GM13977 (cell line): ENCODE measurements at regions not wholly inside any gene's neighbourhood (a gene's known extent, or its start where the extent isn't known, plus 50 kb on each side); places are given as distances from the start of the nearest gene placed in this dataset.
"Not testable (repeated sequence)": the region's sequence is repeated elsewhere in the genome, so short reads cannot be mapped to it uniquely, and the experiment has no call there.

Source experiments
- DNase-seq: peaks from one replicate; pipeline ENCODE4 v3.0.0; 2012; ENCODE audit warnings: low spot score
- CTCF ChIP-seq: IDR thresholded peaks from 2 replicates; pipeline ENCODE4 v1.5.1; 2012; ENCODE audit warnings: mild to moderate bottlenecking, control low read depth; ENCODE audit not compliant: insufficient read depth; ENCODE audit errors: extremely low read depth, missing control alignments
- in situ Hi-C: fragments of 300-500 bp; cut with MboI; formaldehyde crosslinking; loops from one replicate; pipeline ENCODE4 v1.12.0; 2022; ENCODE audit warnings: low sequenced_read_pairs, low pct_unique_long_range_greater_than_20kb, mixed read lengths, inconsistent platforms; ENCODE audit not compliant: unreplicated experiment

- in situ Hi-C loops, result not testable (repeated sequence)
Measured at GRCh38 chr9:78704153-78704552, 407.2 kb downstream of the PSAT1 start.

GRCh38 chr9:78707080-78707479 is 410.2 kb downstream of the PSAT1 start:
- no peak for DNase-seq
- in situ Hi-C loops, result no loop called here
- TF ChIP-seq CTCF, result no peak

More at GRCh38 chr9:78704153-78704552, 407.2 kb downstream of the PSAT1 start:
- peak; percentile 26 for TF ChIP-seq CTCF
- DNase-seq, result not testable (repeated sequence)

GRCh38 chr9:78707481-78707991 is 410.6 kb downstream of the PSAT1 start:
- in situ Hi-C loops, result no loop called here
- peak; percentile 26 for DNase-seq
- TF ChIP-seq CTCF, result no peak

- in situ Hi-C loops, result no loop called here
- TF ChIP-seq CTCF, result no peak
- DNase-seq, result no peak
Measured at GRCh38 chr9:78712903-78713613, 416.1 kb downstream of the PSAT1 start.

GRCh38 chr9:78713614-78714405 is 416.9 kb downstream of the PSAT1 start:
- DNase-seq, result no peak
- no peak for TF ChIP-seq CTCF
- in situ Hi-C loops, result no loop called here

- in situ Hi-C loops, result no loop called here
- TF ChIP-seq CTCF, result no peak
- no peak for DNase-seq
Measured at GRCh38 chr9:78714576-78714975, 417.7 kb downstream of the PSAT1 start.

GRCh38 chr9:78719029-78719428 is 422.1 kb downstream of the PSAT1 start:
- in situ Hi-C loops, DNase-seq: not testable (repeated sequence)
